Erythroblast (primary cell): ENCODE measurements at regions not wholly inside any gene's neighbourhood (a gene's known extent, or its start where the extent isn't known, plus 50 kb on each side); places are given as distances from the start of the nearest gene placed in this dataset.

Source experiments
- GATA1 ChIP-seq: IDR thresholded peaks from 2 replicates; pipeline ENCODE4 v1.6.1; 2011; ENCODE audit warnings: low read depth, mild to moderate bottlenecking, control low read depth, low read length, moderate library complexity
- POLR2A ChIP-seq: IDR thresholded peaks from 2 replicates; pipeline ENCODE4 v1.6.1; 2011; ENCODE audit warnings: mild to moderate bottlenecking, low read length

- no peak for TF ChIP-seq POLR2A
- no peak for TF ChIP-seq GATA1
These were observed 141.3 kb downstream of the RAB11FIP2 start for GRCh38 chr10:117905404-117905803.
